PC-9 (cell line): ENCODE measurements at regions not wholly inside any gene's neighbourhood (a gene's known extent, or its start where the extent isn't known, plus 50 kb on each side); places are given as distances from the start of the nearest gene placed in this dataset.

Experiments
- BruUV-seq: library from RNA; stranded (reverse); fragments of 400-500 nt; replicated peaks from 2 replicates; lab custom pipeline; 2021; lab: Mats Ljungman, UMichigan
- CTCF ChIA-PET: fragments of 300-600 bp; sonication (Branson Sonifier 250); formaldehyde crosslinking; loops from one replicate; lab custom pipeline; 2022; ENCODE audit warnings: antibody characterized with exemption; lab: Charles Lee
- POLR2A ChIA-PET: fragments of 300-600 bp; sonication (Branson Sonifier 250); formaldehyde crosslinking; loops from one replicate; lab custom pipeline; 2022; ENCODE audit warnings: antibody characterized with exemption; ENCODE audit not compliant: unreplicated experiment; lab: Charles Lee
- DNase-seq, 2 experiments: peaks; one replicate each; pipeline versions ENCODE4 v3.0.0 to v3.0.0-alpha.2; 2015 to 2022; ENCODE audit warnings: mixed read lengths in 1 of 2
- H2AFZ ChIP-seq: fragments of 200-600 bp; sonication (generic); 2 replicates; pipeline ENCODE4 v1.8.1; 2017; ENCODE audit warnings: antibody characterized with exemption
- H3F3A ChIP-seq: fragments of 200-600 bp; sonication (generic); 2 replicates; pipeline ENCODE4 v1.8.1; 2017; ENCODE audit warnings: antibody characterized with exemption, mild to moderate bottlenecking, low read depth; ENCODE audit not compliant: insufficient read depth
- H3K27ac ChIP-seq: fragments of 200-600 bp; sonication (generic); 2 replicates; pipeline ENCODE4 v1.6.1; 2016; ENCODE audit warnings: mixed run types
- H3K27me3 ChIP-seq: fragments of 200-600 bp; sonication (generic); 2 replicates; pipeline ENCODE4 v1.6.1; 2016; ENCODE audit warnings: low read depth, mixed run types; ENCODE audit not compliant: insufficient read depth
- H3K36me3 ChIP-seq: fragments of 200-600 bp; sonication (generic); 2 replicates; pipeline ENCODE4 v1.6.1; 2016; ENCODE audit warnings: low read depth, mixed run types
- H3K4me1 ChIP-seq: fragments of 200-600 bp; sonication (generic); replicated peaks from 2 replicates; pipeline ENCODE4 v1.6.1; 2016; ENCODE audit warnings: mixed run types; ENCODE audit not compliant: insufficient read depth
- H3K4me2 ChIP-seq: fragments of 200-600 bp; sonication (generic); 2 replicates; pipeline ENCODE4 v1.6.1; 2017; ENCODE audit warnings: mixed run types
- H3K4me3 ChIP-seq: fragments of 200-600 bp; sonication (generic); 2 replicates; pipeline ENCODE4 v1.6.1; 2016; ENCODE audit warnings: mixed run types
- H3K79me2 ChIP-seq: fragments of 200-600 bp; sonication (generic); 2 replicates; pipeline ENCODE4 v1.6.1; 2017; ENCODE audit warnings: low read depth, mixed run types
- H3K9me2 ChIP-seq: fragments of 200-600 bp; sonication (generic); 2 replicates; pipeline ENCODE4 v1.8.1; 2017; ENCODE audit warnings: mild to moderate bottlenecking; ENCODE audit not compliant: insufficient read depth
- H3K9me3 ChIP-seq: fragments of 200-600 bp; sonication (generic); 2 replicates; pipeline ENCODE4 v1.8.1; 2016; ENCODE audit warnings: low read depth; ENCODE audit not compliant: insufficient read depth
- H4K20me1 ChIP-seq: fragments of 200-600 bp; sonication (generic); 2 replicates; pipeline ENCODE4 v1.8.1; 2017; ENCODE audit not compliant: insufficient read depth
- CTCF ChIP-seq: fragments of 200-600 bp; sonication (generic); conservative IDR thresholded peaks from 2 replicates; pipeline ENCODE4 v1.6.1; 2017; ENCODE audit warnings: mixed run types, antibody characterized with exemption, mild to moderate bottlenecking, moderate library complexity
- EZH2 ChIP-seq: fragments of 200-600 bp; sonication (generic); IDR thresholded peaks from 2 replicates; pipeline ENCODE4 v1.8.0; 2017; ENCODE audit warnings: antibody characterized with exemption, low read depth
- intact Hi-C: fragments of 100-400 bp; cut with micrococcal nuclease; formaldehyde crosslinking; loops from one replicate; pipeline ENCODE4 v1.10.0; 2022; ENCODE audit not compliant: unreplicated experiment

GRCh38 chr18:51463483-51464136 lies 266.1 kb upstream of the MEX3C start:
- Histone ChIP-seq H3K9me3 (no peaks in the 10 kb centered on the region; the same call in 1 of the 2 replicates), H3K79me2 (no peaks in the 10 kb centered on the region), H4K20me1 (no peaks in the 10 kb centered on the region), H3K27ac (no peak overlapping the region), H3K4me3 (no peak overlapping the region), H3K36me3 (no peaks in the 10 kb centered on the region), H3K9me2 (no peaks in the 10 kb centered on the region), H2AFZ (no peak overlapping the region), H3K4me1 (no peaks in the 10 kb centered on the region), H3K27me3 (no peaks in the 10 kb centered on the region), H3F3A (no peaks in the 10 kb centered on the region), H3K4me2 (no peak overlapping the region)
- intact Hi-C loops = no loop called here
- BruUV-seq = no TSS peak
- TF ChIP-seq EZH2 (no peak), CTCF (no peak)
- ChIA-PET CTCF (no interaction called here), POLR2A (no interaction called here)
- DNase-seq = no peak

DNA sequence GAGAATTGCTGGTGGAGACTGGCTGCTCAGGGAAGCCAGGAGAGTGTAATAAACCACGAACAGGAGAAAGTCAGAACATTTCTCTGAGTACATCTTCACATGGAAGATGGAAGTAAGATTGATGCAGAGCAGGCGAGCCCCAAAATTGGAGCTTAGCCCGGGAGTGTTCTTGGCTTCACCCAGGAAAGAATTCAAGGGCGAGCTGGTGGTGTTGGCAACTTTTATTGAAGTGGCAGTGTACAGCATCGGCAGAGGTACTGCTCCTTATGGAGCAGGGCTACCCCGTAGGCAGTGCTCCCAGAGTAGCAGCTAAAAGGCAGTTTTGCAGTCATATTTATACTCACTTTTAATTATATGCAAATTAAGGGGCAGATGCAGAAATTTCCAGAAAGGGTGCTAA lies 281.4 kb upstream of the MEX3C start:
- no peaks in the 10 kb centered on the region for H3K4me1 ChIP-seq
- H3K9me3 ChIP-seq = no peaks in the 10 kb centered on the region
- H3K4me2 ChIP-seq = no peak overlapping the region
- ChIA-PET CTCF (interaction anchor here (0.6 kb wide), 1 partner anchor 201 kb away, joined by 7 read pairs; no protein-coding TSS in a partner anchor), POLR2A (no interaction called here)
- DNase-seq = no peak
- no peaks in the 10 kb centered on the region for H3K36me3 ChIP-seq
- H3F3A ChIP-seq = no peaks in the 10 kb centered on the region
- no TSS peak for BruUV-seq
- no peaks in the 10 kb centered on the region for H3K9me2 ChIP-seq
- no peaks in the 10 kb centered on the region for H4K20me1 ChIP-seq
- TF ChIP-seq EZH2 = no peak
- no peak for TF ChIP-seq CTCF
- H2AFZ ChIP-seq = no peak overlapping the region
- H3K4me3 ChIP-seq = no peak overlapping the region
- no peaks in the 10 kb centered on the region for H3K27me3 ChIP-seq
- intact Hi-C loops = no loop called here
- H3K79me2 ChIP-seq = no peaks in the 10 kb centered on the region
- no peak overlapping the region for H3K27ac ChIP-seq

DNA sequence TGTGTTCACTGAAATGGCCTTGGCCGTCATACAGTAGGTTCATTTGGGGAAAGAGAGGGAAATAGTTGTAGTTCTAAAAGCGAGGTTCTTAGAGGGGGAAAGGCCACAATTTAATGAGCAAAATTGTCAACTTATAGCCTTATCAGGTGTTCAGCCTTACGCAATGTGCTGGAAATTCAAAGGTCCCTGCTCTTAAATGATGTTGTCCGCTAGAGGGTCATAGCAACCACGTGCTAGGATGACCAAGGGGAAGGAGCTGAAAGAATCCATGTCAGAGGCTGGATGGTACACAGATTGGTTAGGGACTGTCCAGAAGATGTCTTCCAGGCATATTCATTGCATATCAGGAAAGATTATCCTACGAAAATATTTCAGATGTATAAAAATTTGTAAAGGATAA lies 282.3 kb upstream of the MEX3C start:
- intact Hi-C loops = no loop called here
- Histone ChIP-seq H3K4me2 (no peak overlapping the region), H3K9me3 (no peaks in the 10 kb centered on the region), H3K27ac (no peak overlapping the region), H3K9me2 (no peaks in the 10 kb centered on the region), H3F3A (no peaks in the 10 kb centered on the region), H3K4me1 (no peaks in the 10 kb centered on the region), H3K79me2 (no peaks in the 10 kb centered on the region), H2AFZ (no peak overlapping the region), H3K27me3 (no peaks in the 10 kb centered on the region), H3K36me3 (no peaks in the 10 kb centered on the region), H3K4me3 (no peak overlapping the region), H4K20me1 (no peaks in the 10 kb centered on the region)
- ChIA-PET CTCF (no interaction called here), POLR2A (no interaction called here)
- no peak for DNase-seq
- no TSS peak for BruUV-seq
- no peak for TF ChIP-seq EZH2
